GM18517 (cell line): ENCODE measurements at regions not wholly inside any gene's neighbourhood (a gene's known extent, or its start where the extent isn't known, plus 50 kb on each side); places are given as distances from the start of the nearest gene placed in this dataset.

Source experiments
- ATAC-seq: cut with Tn5 transposase; IDR thresholded peaks from one replicate; pipeline ENCODE4 v1.9.1; 2021; ENCODE audit warnings: mild to moderate bottlenecking, moderate library complexity; ENCODE audit not compliant: unreplicated experiment

GRCh38 chr4:125365731-125366130 is 51.0 kb downstream of the FAT4 start:
- no peak for ATAC-seq

- no peak for ATAC-seq
These were observed 53.4 kb downstream of the FAT4 start for GRCh38 chr4:125368146-125368545.

GRCh38 chr4:125368671-125369081 is 53.9 kb downstream of the FAT4 start:
- ATAC-seq: no peak

- ATAC-seq: no peak
These were observed 54.3 kb downstream of the FAT4 start for GRCh38 chr4:125369098-125369497.

GRCh38 chr4:125370478-125370877 is 55.7 kb downstream of the FAT4 start:
- no peak for ATAC-seq

- no peak for ATAC-seq
These were observed 68.2 kb downstream of the FAT4 start for GRCh38 chr4:125382995-125383394.

- no peak for ATAC-seq
These were observed 73.0 kb downstream of the FAT4 start for GRCh38 chr4:125387770-125388169.

- ATAC-seq: no peak
These were observed 73.9 kb downstream of the FAT4 start for GRCh38 chr4:125388613-125389012.

GRCh38 chr4:125389713-125390112 is 75.0 kb downstream of the FAT4 start:
- no peak for ATAC-seq

- no peak for ATAC-seq
These were observed 75.4 kb downstream of the FAT4 start for GRCh38 chr4:125390126-125390525.

- ATAC-seq: no peak
These were observed 76.0 kb downstream of the FAT4 start for GRCh38 chr4:125390727-125391126.

- no peak for ATAC-seq
These were observed 77.9 kb downstream of the FAT4 start for GRCh38 chr4:125392694-125393093.

- ATAC-seq: no peak
These were observed 79.1 kb downstream of the FAT4 start for GRCh38 chr4:125393825-125394224.

- no peak for ATAC-seq
These were observed 82.5 kb downstream of the FAT4 start for GRCh38 chr4:125397226-125397625.

GRCh38 chr4:125398263-125399002 is 83.7 kb downstream of the FAT4 start:
- no peak for ATAC-seq

- no peak for ATAC-seq
These were observed 86.0 kb downstream of the FAT4 start for GRCh38 chr4:125400756-125401155.

- no peak for ATAC-seq
These were observed 87.0 kb downstream of the FAT4 start for GRCh38 chr4:125401784-125402183.

GRCh38 chr4:125420526-125420925 is 105.8 kb downstream of the FAT4 start:
- no peak for ATAC-seq

GRCh38 chr4:125421547-125421946 is 106.8 kb downstream of the FAT4 start:
- ATAC-seq: no peak

- ATAC-seq: no peak
These were observed 108.4 kb downstream of the FAT4 start for GRCh38 chr4:125423124-125423523.

GRCh38 chr4:125428832-125429231 is 114.1 kb downstream of the FAT4 start:
- no peak for ATAC-seq

GRCh38 chr4:125430086-125430485 is 115.3 kb downstream of the FAT4 start:
- no peak for ATAC-seq

GRCh38 chr4:125432078-125432477 is 117.3 kb downstream of the FAT4 start:
- no peak for ATAC-seq
